ENCODE measurements at regions not wholly inside any gene's neighbourhood (a gene's known extent, or its start where the extent isn't known, plus 50 kb on each side); places are given as distances from the start of the nearest gene placed in this dataset.

DNA sequence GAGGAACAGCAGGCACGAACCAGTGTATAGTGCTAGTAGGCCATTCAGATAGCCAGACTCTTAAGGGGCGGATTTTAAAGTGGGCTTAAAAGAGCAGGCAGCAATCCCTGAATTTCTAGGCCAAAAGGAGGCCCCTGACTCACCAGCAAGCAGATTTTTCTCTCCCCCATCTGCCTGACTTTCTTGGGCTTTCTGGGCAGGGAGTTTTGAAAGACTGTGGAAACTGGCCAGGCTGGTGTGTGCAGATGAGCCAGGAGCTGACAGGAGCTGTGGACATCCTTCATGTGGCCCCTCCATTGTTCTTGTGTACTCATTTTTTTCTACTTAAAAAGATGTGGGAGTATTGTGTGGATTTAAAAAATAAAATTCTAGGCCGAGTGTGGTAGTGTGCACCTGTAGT is 59.0 kb downstream of the GLI2 start:
- TF ChIP-seq, protein P1, sequence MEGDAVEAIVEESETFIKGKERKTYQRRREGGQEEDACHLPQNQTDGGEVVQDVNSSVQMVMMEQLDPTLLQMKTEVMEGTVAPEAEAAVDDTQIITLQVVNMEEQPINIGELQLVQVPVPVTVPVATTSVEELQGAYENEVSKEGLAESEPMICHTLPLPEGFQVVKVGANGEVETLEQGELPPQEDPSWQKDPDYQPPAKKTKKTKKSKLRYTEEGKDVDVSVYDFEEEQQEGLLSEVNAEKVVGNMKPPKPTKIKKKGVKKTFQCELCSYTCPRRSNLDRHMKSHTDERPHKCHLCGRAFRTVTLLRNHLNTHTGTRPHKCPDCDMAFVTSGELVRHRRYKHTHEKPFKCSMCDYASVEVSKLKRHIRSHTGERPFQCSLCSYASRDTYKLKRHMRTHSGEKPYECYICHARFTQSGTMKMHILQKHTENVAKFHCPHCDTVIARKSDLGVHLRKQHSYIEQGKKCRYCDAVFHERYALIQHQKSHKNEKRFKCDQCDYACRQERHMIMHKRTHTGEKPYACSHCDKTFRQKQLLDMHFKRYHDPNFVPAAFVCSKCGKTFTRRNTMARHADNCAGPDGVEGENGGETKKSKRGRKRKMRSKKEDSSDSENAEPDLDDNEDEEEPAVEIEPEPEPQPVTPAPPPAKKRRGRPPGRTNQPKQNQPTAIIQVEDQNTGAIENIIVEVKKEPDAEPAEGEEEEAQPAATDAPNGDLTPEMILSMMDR (IDR thresholded peaks at IDR 0.05): no peak
- TF ChIP-seq POLR2A (IDR thresholded peaks at IDR 0.05): no peak
